ENCODE measurements at regions not wholly inside any gene's neighbourhood (a gene's known extent, or its start where the extent isn't known, plus 50 kb on each side); places are given as distances from the start of the nearest gene placed in this dataset.

GRCh38 chr4:32061916-32062315 lies 1341.7 kb downstream of the PCDH7 start:
- DNase-seq (ENCODE audit: insufficient read length, low spot score) (no peak), FAIRE-seq (no peak)

- DNase-seq (ENCODE audit: insufficient read length, low spot score) (no peak), FAIRE-seq (no peak)
Observed at GRCh38 chr4:32073542-32073941, 1353.4 kb downstream of the PCDH7 start.

GRCh38 chr4:32087211-32087610 lies 1367.0 kb downstream of the PCDH7 start:
- DNase-seq (ENCODE audit: insufficient read length, low spot score) (no peak), FAIRE-seq (no peak)

GRCh38 chr4:32094987-32095386 lies 1374.8 kb downstream of the PCDH7 start:
- DNase-seq (ENCODE audit: insufficient read length, low spot score), result no peak
- no peak for FAIRE-seq

- FAIRE-seq (no peak), DNase-seq (ENCODE audit: insufficient read length, low spot score) (no peak)
Observed at GRCh38 chr4:32102896-32103295, 1382.7 kb downstream of the PCDH7 start.

- FAIRE-seq, result no peak
Observed at GRCh38 chr4:32106767-32107166, 1386.6 kb downstream of the PCDH7 start.

GRCh38 chr4:32112891-32113290 lies 1392.7 kb downstream of the PCDH7 start:
- DNase-seq (ENCODE audit: insufficient read length, low spot score) (no peak), FAIRE-seq (no peak)

More at GRCh38 chr4:32106767-32107166, 1386.6 kb downstream of the PCDH7 start:
- no peak for DNase-seq (ENCODE audit: insufficient read length, low spot score)

- FAIRE-seq, result no peak
- DNase-seq (ENCODE audit: insufficient read length, low spot score), result no peak
Observed at GRCh38 chr4:32117693-32118092, 1397.5 kb downstream of the PCDH7 start.

GRCh38 chr4:32119907-32120306 lies 1399.7 kb downstream of the PCDH7 start:
- DNase-seq (ENCODE audit: insufficient read length, low spot score) (no peak), FAIRE-seq (no peak)

GRCh38 chr4:32128549-32128948 lies 1408.4 kb downstream of the PCDH7 start:
- FAIRE-seq (no peak), DNase-seq (ENCODE audit: insufficient read length, low spot score) (no peak)

- no peak for FAIRE-seq
Observed at GRCh38 chr4:32129967-32130366, 1409.8 kb downstream of the PCDH7 start.

GRCh38 chr4:32133141-32133540 lies 1413.0 kb downstream of the PCDH7 start:
- DNase-seq (ENCODE audit: insufficient read length, low spot score) (no peak), FAIRE-seq (no peak)

More at GRCh38 chr4:32129967-32130366, 1409.8 kb downstream of the PCDH7 start:
- no peak for DNase-seq (ENCODE audit: insufficient read length, low spot score)

- no peak for FAIRE-seq
- DNase-seq (ENCODE audit: insufficient read length, low spot score), result no peak
Observed at GRCh38 chr4:32133734-32134133, 1413.6 kb downstream of the PCDH7 start.

GRCh38 chr4:32135642-32136041 lies 1415.5 kb downstream of the PCDH7 start:
- FAIRE-seq (no peak), DNase-seq (ENCODE audit: insufficient read length, low spot score) (no peak)

- no peak for DNase-seq (ENCODE audit: insufficient read length, low spot score)
Observed at GRCh38 chr4:32136081-32136787, 1416.1 kb downstream of the PCDH7 start.

GRCh38 chr4:32140636-32141035 lies 1420.5 kb downstream of the PCDH7 start:
- DNase-seq (ENCODE audit: insufficient read length, low spot score), result no peak
- no peak for FAIRE-seq

More at GRCh38 chr4:32136081-32136787, 1416.1 kb downstream of the PCDH7 start:
- no peak for FAIRE-seq

GRCh38 chr4:32142075-32142474 lies 1421.9 kb downstream of the PCDH7 start:
- FAIRE-seq, result no peak
- DNase-seq (ENCODE audit: insufficient read length, low spot score), result no peak

GRCh38 chr4:32145987-32146386 lies 1425.8 kb downstream of the PCDH7 start:
- no peak for DNase-seq (ENCODE audit: insufficient read length, low spot score)
- FAIRE-seq, result no peak

GRCh38 chr4:32147446-32148085 lies 1427.4 kb downstream of the PCDH7 start:
- DNase-seq (ENCODE audit: insufficient read length, low spot score) (no peak), FAIRE-seq (no peak)

- no peak for DNase-seq (ENCODE audit: insufficient read length, low spot score)
- no peak for FAIRE-seq
Observed at GRCh38 chr4:32148111-32148666, 1428.0 kb downstream of the PCDH7 start.

- FAIRE-seq (no peak), DNase-seq (ENCODE audit: insufficient read length, low spot score) (no peak)
Observed at GRCh38 chr4:32158961-32159360, 1438.8 kb downstream of the PCDH7 start.

- FAIRE-seq, result no peak
Observed at GRCh38 chr4:32161392-32161791, 1441.2 kb downstream of the PCDH7 start.

More at GRCh38 chr4:32161392-32161791, 1441.2 kb downstream of the PCDH7 start:
- DNase-seq (ENCODE audit: insufficient read length, low spot score), result no peak

Data from GM19239 (cell line).